Activated T-helper 9 cell treated with anti-CD3 and anti-CD28 coated beads, Interleukin-2, amount 50 U/mL, for 16 hours (primary cell): ENCODE measurements at regions not wholly inside any gene's neighbourhood (a gene's known extent, or its start where the extent isn't known, plus 50 kb on each side); places are given as distances from the start of the nearest gene placed in this dataset.
"Not testable (repeated sequence)": the region's sequence is repeated elsewhere in the genome, so short reads cannot be mapped to it uniquely, and the experiment has no call there.

Source experiments
- DNase-seq: peaks from one replicate; pipeline ENCODE4 v3.0.0-alpha.2; 2020; ENCODE audit warnings: low read depth

DNA sequence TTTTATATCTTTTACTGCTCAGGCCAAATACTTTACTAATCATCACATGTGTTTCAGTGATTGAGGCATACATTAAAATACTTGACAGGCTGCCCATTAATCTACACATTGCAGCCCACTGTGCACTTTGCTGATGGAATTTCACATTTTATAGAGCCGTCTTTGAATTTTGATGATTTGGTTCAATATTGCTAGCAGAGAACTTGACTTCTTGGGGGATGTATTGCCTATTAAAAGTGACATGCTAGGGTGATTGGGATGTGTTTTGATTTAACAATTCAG, 1291.0 kb upstream of the GYPC start:
- DNase-seq = no peak

GRCh38 chr2:125371867-125372266, 1284.1 kb upstream of the GYPC start:
- DNase-seq = no peak

DNA sequence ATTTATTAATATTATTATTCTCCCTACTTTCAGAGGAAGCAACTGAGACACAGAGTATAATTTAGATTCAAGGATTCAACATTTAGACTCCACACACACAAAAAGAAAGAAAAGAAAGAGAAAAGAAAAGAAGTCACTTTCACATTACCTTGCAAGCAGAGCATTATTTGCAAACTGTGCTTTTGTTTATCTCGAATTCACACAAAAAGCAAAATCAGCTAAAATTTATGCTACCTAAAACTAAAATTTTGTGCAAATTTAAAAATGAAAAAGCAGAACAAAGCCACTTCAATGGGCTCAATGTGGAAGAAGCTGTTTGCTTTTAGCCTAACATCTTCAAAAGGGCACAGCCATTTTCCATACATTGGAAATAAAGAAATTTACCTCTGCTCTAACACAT, 1282.7 kb upstream of the GYPC start:
- no peak for DNase-seq

DNA sequence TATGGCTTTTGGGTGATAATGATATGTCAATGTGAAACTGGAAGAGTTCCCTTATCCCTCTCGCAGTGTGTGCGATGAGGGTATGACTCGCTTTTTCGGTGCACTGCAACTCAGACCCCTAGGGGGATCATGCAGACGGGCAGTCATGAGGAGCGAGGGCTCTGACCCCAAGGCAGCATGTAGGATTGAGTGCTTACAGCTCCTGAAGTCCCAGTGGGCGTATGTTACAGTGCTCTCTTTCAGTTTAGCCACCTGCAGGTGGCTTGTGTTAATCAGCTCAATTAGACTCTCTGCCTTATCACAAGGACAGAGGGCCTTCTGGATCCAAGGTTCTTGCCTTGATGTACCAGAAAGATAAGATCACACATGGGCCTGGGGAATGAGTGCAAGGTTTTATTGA, 1269.9 kb upstream of the GYPC start:
- DNase-seq = no peak

DNA sequence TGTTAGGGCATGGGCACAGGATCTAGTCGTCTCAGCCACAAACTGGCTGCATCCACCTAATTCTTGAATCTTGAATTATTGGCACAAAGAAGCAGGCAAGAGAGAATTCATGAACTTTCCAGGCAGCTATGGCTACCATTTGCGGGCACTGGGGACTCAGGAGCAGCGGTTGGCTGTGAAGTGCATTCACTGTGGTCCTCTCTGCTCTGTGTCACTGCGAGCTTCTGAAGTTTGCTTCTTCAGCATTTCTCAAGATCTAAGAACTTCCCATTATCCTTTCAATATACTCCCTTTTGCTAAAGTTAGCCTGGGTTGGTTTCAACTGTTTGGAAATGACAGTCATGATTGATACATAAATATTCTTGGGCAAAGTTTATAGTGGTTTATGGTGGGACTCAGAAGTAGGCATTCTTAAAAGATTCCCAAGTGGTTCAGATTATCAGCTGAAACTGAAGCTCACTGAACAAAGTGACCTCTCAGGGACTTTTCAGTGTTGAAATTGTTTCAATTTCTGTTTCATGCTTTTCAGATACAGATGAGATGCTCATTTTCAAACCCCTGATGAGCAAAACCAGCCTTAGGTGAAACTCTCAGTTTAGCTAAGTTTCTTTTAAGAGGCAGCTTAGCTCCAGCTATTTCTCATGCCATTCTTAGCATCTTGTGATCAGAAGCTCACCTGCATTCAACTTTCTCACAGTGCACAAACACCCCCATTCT, 1258.3 kb upstream of the GYPC start:
- DNase-seq = no peak

DNA sequence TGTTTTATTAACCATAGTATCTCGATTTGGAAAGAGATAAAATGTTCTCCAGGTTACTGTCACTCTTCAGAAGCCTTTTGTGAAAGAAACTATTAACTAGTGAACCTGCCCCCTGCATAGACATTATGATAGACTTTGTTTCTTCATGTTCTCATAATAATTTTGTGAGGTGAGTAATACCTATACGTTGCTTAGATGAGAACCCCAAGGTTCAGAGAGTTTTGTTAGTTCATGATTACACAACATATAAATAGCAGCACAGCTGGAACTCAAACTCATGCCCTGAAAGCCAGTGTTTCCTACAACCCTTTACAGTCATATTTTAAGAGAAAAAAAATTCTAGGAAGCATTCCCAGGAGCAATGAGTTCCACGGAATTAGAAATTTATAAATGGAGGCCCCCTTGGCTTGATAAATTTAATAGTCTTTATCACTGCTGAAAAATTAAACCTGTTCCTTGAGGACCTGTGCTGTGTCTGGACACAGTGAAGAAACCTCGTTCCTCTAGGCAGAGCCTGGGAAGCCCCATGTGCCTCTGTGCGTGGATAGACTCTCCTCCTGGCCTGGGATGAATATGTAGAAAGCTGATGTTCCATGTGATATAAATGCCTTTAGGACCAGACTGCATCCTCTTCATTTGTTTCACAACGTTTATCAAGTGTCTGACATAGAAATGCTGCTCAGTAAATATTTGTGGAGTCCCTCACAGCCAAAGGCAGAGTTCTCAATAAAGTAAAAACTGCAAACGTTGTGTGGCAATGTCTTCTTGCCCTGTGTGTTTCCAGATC, 1257.0 kb upstream of the GYPC start:
- no peak for DNase-seq

DNA sequence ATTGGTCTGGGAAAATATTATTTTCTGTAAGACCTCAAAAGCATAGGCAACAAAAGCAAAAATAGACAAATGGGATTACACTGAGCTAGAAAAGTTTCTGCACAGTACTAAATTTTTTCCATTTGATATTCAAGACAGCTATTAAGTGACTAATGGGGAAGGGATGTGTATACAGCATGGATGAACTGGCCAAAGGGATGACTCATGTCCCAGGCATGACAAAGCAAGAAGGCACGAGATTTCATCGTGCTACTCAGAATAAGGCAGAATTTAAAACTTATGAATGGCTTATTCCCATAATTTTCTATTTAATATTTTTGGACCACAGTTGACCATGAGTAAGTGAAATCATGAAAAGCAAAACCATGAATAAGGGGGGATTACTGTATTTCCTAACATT, 1250.1 kb upstream of the GYPC start:
- DNase-seq = no peak

GRCh38 chr2:125408874-125409538, 1247.0 kb upstream of the GYPC start:
- no peak for DNase-seq

- no peak for DNase-seq
These were observed 1237.5 kb upstream of the GYPC start for GRCh38 chr2:125418483-125418882.

- not testable (repeated sequence) for DNase-seq
These were observed 1233.7 kb upstream of the GYPC start for GRCh38 chr2:125422198-125422770.

- DNase-seq = no peak
These were observed 1231.6 kb upstream of the GYPC start for GRCh38 chr2:125424266-125424785.

- no peak for DNase-seq
These were observed 1228.1 kb upstream of the GYPC start for GRCh38 chr2:125427721-125428315.

DNA sequence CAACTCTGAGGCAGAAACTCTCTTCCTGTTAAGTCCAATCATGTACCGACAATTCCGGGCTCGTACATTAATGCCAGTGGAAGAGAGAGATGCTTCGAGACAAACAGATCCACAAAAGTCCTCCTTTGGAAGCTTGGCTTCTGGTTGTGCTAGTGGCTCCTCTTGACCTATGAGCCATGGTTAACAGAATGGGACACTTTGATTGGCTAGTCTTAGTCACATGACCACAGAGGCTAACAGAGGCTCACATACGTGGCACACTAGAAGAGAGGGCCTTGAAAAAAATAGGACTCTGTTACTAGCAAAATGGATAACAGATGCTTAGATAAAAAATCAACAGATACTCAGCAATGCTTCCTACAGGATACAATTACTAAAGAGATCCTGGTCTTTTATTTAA, 1211.9 kb upstream of the GYPC start:
- DNase-seq = no peak

- DNase-seq = no peak
These were observed 1210.5 kb upstream of the GYPC start for GRCh38 chr2:125445495-125445894.

DNA sequence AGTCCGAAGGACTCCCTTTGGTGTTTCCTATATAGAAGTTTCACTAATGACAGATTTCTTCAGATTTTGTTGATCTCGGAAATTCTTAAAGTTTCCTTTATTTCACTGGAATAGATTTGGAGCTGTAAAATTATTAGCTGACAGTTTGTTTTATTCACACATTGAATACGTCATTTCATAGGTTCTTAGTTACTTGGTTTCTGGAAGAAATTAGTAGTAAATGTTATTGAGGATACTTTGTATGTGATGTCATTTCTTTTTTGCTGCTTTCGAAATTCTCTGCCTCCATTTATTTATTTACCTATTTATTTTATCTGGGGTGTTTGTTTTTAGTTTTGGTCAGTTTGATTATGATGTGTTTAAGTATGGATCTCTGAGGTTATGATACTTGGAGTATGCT, 1205.9 kb upstream of the GYPC start:
- DNase-seq = no peak

DNA sequence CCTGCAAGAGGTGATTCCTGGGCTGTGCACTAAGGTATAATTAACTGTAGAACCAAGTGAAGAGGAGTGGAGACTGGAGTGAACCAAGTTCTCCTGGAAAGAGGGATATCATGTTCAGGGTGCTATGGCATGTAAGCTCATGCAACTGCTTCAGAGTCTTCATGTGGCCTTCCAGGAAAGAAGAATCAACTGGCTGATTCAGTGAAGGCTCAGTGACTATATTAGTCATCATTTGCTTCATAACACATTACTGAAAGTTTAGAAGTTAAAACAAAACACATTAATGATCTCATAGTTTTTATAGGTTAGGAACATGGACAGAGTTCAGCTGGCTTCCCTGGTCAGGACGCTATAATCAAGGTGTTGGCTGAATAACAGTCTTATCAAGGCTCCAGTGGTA, 1200.8 kb upstream of the GYPC start:
- no peak for DNase-seq

GRCh38 chr2:125456693-125457363, 1199.1 kb upstream of the GYPC start:
- DNase-seq = no peak

- DNase-seq = no peak
These were observed 1184.0 kb upstream of the GYPC start for GRCh38 chr2:125471963-125472362.

DNA sequence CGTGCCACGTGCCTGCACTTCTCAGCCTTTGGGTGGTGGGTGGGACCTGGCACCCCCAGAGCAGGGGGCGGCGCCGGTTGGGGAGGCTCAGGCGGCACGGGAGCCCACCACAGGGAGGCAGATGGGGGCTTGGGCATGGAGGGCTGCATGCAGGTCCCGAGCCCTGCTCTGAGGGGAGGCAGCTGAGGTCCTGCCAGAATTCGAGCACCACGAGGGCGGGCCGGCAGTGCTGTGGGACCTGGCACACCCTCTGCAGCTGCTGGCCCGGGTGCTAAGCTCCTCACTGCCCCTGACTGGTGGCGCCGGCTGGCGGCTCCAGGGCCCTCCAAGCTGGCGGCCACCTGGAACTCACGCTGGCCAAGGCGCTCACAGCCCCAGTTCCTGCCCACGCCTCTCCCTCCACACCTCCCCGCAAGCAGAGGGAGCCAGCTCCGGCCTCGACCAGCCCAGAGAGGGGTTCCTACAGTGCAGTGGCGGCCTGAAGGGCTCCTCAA, 1176.8 kb upstream of the GYPC start:
- no peak for DNase-seq

- no peak for DNase-seq
These were observed 1165.7 kb upstream of the GYPC start for GRCh38 chr2:125490308-125490707.

DNA sequence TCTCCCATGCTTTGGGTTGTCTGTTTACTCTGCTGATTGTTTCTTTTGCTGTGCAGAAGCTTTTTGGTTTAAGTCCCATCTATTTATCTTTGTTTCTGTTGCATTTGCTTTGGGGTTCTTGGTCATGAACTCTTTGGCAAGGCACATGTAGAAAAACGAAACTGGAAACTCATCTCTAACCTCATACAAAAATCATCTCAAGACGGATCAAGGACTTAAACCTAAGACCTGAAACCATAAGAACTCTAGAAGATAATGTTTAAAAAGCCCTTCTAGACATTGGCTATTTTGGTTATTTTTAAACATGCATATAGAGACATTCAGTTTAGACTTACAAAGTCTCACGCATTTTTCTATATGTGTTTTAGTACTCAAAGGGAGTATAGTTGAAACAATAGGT, 1164.3 kb upstream of the GYPC start:
- no peak for DNase-seq

- DNase-seq = no peak
These were observed 1143.6 kb upstream of the GYPC start for GRCh38 chr2:125512313-125512712.
